ENCODE measurements at regions not wholly inside any gene's neighbourhood (a gene's known extent, or its start where the extent isn't known, plus 50 kb on each side); places are given as distances from the start of the nearest gene placed in this dataset.
A peak's percentile ranks its signal among the peaks of the same experiment; 100 is the strongest.

DNA sequence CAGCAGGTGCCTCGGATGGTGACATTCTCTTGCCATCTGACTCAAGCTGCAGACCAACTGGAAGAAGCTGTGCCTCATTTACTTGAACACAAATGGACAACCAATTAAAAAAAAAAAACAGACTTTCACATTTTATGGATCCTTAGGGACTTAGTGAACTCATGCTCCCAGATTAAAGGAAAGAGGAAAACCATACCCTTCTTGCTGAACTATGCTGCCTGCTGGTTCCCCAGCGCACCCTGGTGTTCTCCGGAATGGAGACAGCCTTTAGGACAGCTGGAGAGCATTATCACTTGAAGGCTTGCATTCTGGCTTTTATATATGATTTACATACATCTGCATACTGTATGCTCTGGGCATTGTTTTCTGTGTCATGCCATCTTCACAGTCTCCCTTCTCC, 370.7 kb downstream of the SLC4A3 start:
- H3K9me3 Mint-ChIP-seq, result no peaks in the 10 kb centered on the region
- no peak overlapping the region for H3K4me3 Mint-ChIP-seq
- H3K4me1 Mint-ChIP-seq (ENCODE audit: unreplicated experiment), result peaks cover 15% of the 10 kb centered on the region
- no peak for TF ChIP-seq CTCF (conservative IDR thresholded peaks at IDR 0.05)
- no peak overlapping the region for H3K27ac Mint-ChIP-seq
- H3K27me3 Mint-ChIP-seq, result no peaks in the 10 kb centered on the region
- no peak for DNase-seq (ENCODE audit: extremely low spot score, unreplicated experiment)
- no peaks in the 10 kb centered on the region for H3K36me3 Mint-ChIP-seq

- DNase-seq (ENCODE audit: extremely low spot score, unreplicated experiment), result no peak
- peaks cover 15% of the 10 kb centered on the region for H3K4me1 Mint-ChIP-seq (ENCODE audit: unreplicated experiment)
- H3K27me3 Mint-ChIP-seq, result no peaks in the 10 kb centered on the region
- H3K4me3 Mint-ChIP-seq, result no peak overlapping the region
- TF ChIP-seq CTCF (conservative IDR thresholded peaks at IDR 0.05), result peak; percentile 35
- no peak overlapping the region for H3K27ac Mint-ChIP-seq
- no peaks in the 10 kb centered on the region for H3K36me3 Mint-ChIP-seq
- H3K9me3 Mint-ChIP-seq, result no peaks in the 10 kb centered on the region
Measured at GRCh38 chr2:219998714-219999227, 371.3 kb downstream of the SLC4A3 start.

DNA sequence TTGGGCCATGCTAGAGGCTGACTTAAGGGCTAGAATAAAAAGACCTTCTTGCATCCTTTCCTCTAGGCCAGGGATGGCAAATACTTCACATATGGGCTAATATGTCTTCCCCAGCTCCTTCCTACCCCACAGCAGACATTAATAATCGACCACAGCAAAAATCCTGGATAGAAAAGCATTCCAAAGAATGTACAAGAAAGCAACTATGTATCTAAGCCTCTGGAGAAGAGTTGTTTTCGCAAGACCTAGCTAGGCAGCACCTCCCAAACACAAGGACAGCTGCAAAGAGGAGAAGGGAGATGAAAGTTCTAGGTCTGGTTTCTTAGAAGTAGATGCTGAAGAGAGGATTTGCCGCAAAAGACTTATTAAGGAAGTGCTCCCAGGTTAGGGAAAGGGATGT, 372.6 kb downstream of the SLC4A3 start:
- peaks cover 15% of the 10 kb centered on the region for H3K4me1 Mint-ChIP-seq (ENCODE audit: unreplicated experiment)
- H3K27me3 Mint-ChIP-seq, result no peaks in the 10 kb centered on the region
- no peak for TF ChIP-seq CTCF (conservative IDR thresholded peaks at IDR 0.05)
- no peaks in the 10 kb centered on the region for H3K36me3 Mint-ChIP-seq
- no peaks in the 10 kb centered on the region for H3K9me3 Mint-ChIP-seq
- no peak overlapping the region for H3K4me3 Mint-ChIP-seq
- no peak overlapping the region for H3K27ac Mint-ChIP-seq
- DNase-seq (ENCODE audit: extremely low spot score, unreplicated experiment), result no peak

DNA sequence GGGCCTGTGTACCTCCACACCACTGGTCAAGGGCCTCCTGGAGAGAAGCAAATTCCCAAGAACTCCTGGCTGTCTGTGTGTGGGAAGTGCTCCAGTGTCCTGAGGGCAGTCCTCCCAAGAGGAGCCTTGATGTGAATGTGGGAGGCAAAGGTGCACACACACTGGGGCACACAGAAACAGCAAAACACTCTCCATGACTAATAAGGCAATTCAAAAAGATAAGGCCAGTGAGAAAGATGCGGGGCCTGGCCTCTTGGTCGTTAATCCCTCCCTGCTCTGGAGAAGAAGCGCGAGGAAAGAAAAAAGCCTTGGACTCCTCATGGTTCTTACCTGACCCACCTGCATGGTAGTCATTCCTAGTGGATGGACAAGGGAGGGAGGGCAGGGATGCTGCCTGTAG, 373.2 kb downstream of the SLC4A3 start:
- Mint-ChIP-seq H3K36me3 (no peaks in the 10 kb centered on the region), H3K4me3 (no peak overlapping the region), H3K4me1 (ENCODE audit: unreplicated experiment) (peaks cover 12% of the 10 kb centered on the region), H3K9me3 (no peaks in the 10 kb centered on the region), H3K27me3 (no peaks in the 10 kb centered on the region), H3K27ac (no peak overlapping the region)
- no peak for DNase-seq (ENCODE audit: extremely low spot score, unreplicated experiment)
- no peak for TF ChIP-seq CTCF (conservative IDR thresholded peaks at IDR 0.05)

- no peak for DNase-seq (ENCODE audit: extremely low spot score, unreplicated experiment)
- no peak overlapping the region for H3K4me3 Mint-ChIP-seq
- no peaks in the 10 kb centered on the region for H3K9me3 Mint-ChIP-seq
- no peaks in the 10 kb centered on the region for H3K36me3 Mint-ChIP-seq
- H3K4me1 Mint-ChIP-seq (ENCODE audit: unreplicated experiment), result peaks cover 10% of the 10 kb centered on the region
- TF ChIP-seq CTCF (conservative IDR thresholded peaks at IDR 0.05), result no peak
- H3K27me3 Mint-ChIP-seq, result no peaks in the 10 kb centered on the region
- H3K27ac Mint-ChIP-seq, result no peak overlapping the region
Measured at GRCh38 chr2:220001751-220002150, 374.3 kb downstream of the SLC4A3 start.

- no peak for TF ChIP-seq CTCF (conservative IDR thresholded peaks at IDR 0.05)
- DNase-seq (ENCODE audit: extremely low spot score, unreplicated experiment), result no peak
- Mint-ChIP-seq H3K9me3 (no peaks in the 10 kb centered on the region), H3K27me3 (no peaks in the 10 kb centered on the region), H3K27ac (no peak overlapping the region), H3K36me3 (no peaks in the 10 kb centered on the region), H3K4me3 (no peak overlapping the region), H3K4me1 (ENCODE audit: unreplicated experiment) (peaks cover 9% of the 10 kb centered on the region)
Measured at GRCh38 chr2:220002251-220002650, 374.8 kb downstream of the SLC4A3 start.
